NCI-H526 (cell line): ENCODE measurements at regions not wholly inside any gene's neighbourhood (a gene's known extent, or its start where the extent isn't known, plus 50 kb on each side); places are given as distances from the start of the nearest gene placed in this dataset.

Source experiments
- DNase-seq, 2 experiments: peaks; one replicate each; lab custom pipeline; 2025; lab: John Stamatoyannopoulos, UW

GRCh38 chr3:109532257-109533216 is 195.2 kb upstream of the DPPA4 start:
- DNase-seq: peak; percentile 30 to 69

- no peak for DNase-seq
Measured at GRCh38 chr3:109545746-109546145, 208.4 kb upstream of the DPPA4 start.

GRCh38 chr3:109548192-109548938 is 211.0 kb upstream of the DPPA4 start:
- peak in 1 of 2 experiments; percentile 3 for DNase-seq

- peak in 1 of 2 experiments; percentile 1 for DNase-seq
Measured at GRCh38 chr3:109553591-109554371, 216.4 kb upstream of the DPPA4 start.

GRCh38 chr3:109559389-109559788 is 222.0 kb upstream of the DPPA4 start:
- no peak for DNase-seq

- DNase-seq: no peak
Measured at GRCh38 chr3:109563149-109563548, 225.8 kb upstream of the DPPA4 start.

GRCh38 chr3:109569135-109569846 is 231.9 kb upstream of the DPPA4 start:
- DNase-seq: no peak

GRCh38 chr3:109570408-109570807 is 233.1 kb upstream of the DPPA4 start:
- DNase-seq: no peak

- no peak for DNase-seq
Measured at GRCh38 chr3:109572301-109572700, 235.0 kb upstream of the DPPA4 start.

- DNase-seq: no peak
Measured at GRCh38 chr3:109596991-109597390, 259.6 kb upstream of the DPPA4 start.

GRCh38 chr3:109597444-109597843 is 260.1 kb upstream of the DPPA4 start:
- DNase-seq: no peak

- no peak for DNase-seq
Measured at GRCh38 chr3:109607897-109608296, 270.6 kb upstream of the DPPA4 start.

GRCh38 chr3:109608574-109608973 is 271.2 kb upstream of the DPPA4 start:
- DNase-seq: no peak

GRCh38 chr3:109618766-109619378 is 281.5 kb upstream of the DPPA4 start:
- no peak for DNase-seq

- no peak for DNase-seq
Measured at GRCh38 chr3:109631897-109632296, 294.6 kb upstream of the DPPA4 start.

GRCh38 chr3:109640146-109640652 is 302.9 kb upstream of the DPPA4 start:
- DNase-seq: no peak

GRCh38 chr3:109642025-109642424 is 304.7 kb upstream of the DPPA4 start:
- no peak for DNase-seq

GRCh38 chr3:109643590-109643989 is 306.2 kb upstream of the DPPA4 start:
- no peak for DNase-seq

- no peak for DNase-seq
Measured at GRCh38 chr3:109644332-109644731, 307.0 kb upstream of the DPPA4 start.

- DNase-seq: no peak
Measured at GRCh38 chr3:109644746-109645145, 307.4 kb upstream of the DPPA4 start.

- DNase-seq: no peak
Measured at GRCh38 chr3:109648027-109648426, 310.7 kb upstream of the DPPA4 start.
